ENCODE measurements at regions not wholly inside any gene's neighbourhood (a gene's known extent, or its start where the extent isn't known, plus 50 kb on each side); places are given as distances from the start of the nearest gene placed in this dataset.

- no peak for TF ChIP-seq CTCF (optimal IDR thresholded peaks at IDR 0.05 in 1 of 3, IDR thresholded peaks at IDR 0.05 in 1 of 3, conservative IDR thresholded peaks at IDR 0.05 in 1 of 3; ENCODE audit: extremely low read depth in 1 of 3, insufficient read depth in 2 of 3, low read length in 3 of 3)
- TF ChIP-seq EZH2 (IDR thresholded peaks at IDR 0.05; ENCODE audit: low read length) = no peak
These were observed 430.6 kb upstream of the KCND2 start for GRCh38 chr7:119842337-119842736.

Data from keratinocyte (primary cell).